Fibroblast of lung (primary cell): ENCODE measurements at regions not wholly inside any gene's neighbourhood (a gene's known extent, or its start where the extent isn't known, plus 50 kb on each side); places are given as distances from the start of the nearest gene placed in this dataset.

Source experiments
- EZH2 ChIP-seq: IDR thresholded peaks from 2 replicates; pipeline ENCODE4 v1.5.1; 2012; ENCODE audit warnings: low read length, control low read depth, mild to moderate bottlenecking; ENCODE audit errors: missing control alignments
- TF ChIP-seq, protein P1 (sequence below), 2 donors: IDR thresholded peaks in 1 of 2; conservative IDR thresholded peaks in 1 of 2; 1 replicate in 1 of 2; 2 replicates in 1 of 2; pipeline ENCODE4 v1.5.1; 2011 to 2012; ENCODE audit warnings: low read length in 2 of 2, control low read depth in 1 of 2, inconsistent platforms in 1 of 2, low read depth in 1 of 2, mild to moderate bottlenecking in 1 of 2

DNA sequence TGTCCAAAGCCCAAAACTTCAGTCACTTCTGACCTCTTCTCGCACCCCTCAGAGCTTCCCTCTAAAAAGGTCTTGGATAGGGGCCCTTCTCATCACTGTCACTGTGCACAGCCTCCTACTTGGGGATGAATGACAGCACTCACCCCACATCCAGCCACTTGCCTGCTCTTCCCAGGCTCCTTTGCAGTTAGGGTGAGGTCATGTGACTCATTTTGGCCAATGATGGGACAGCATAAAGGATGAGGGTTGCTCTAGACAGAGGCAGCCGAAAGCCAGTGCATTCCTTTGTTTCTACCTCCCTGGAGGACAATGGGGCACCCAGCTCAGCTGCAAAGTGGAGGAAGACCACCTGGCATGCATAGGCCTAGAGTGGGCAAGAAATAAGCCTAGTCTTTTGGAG is 1413.3 kb downstream of the TBC1D22A start:
- TF ChIP-seq, protein P1, sequence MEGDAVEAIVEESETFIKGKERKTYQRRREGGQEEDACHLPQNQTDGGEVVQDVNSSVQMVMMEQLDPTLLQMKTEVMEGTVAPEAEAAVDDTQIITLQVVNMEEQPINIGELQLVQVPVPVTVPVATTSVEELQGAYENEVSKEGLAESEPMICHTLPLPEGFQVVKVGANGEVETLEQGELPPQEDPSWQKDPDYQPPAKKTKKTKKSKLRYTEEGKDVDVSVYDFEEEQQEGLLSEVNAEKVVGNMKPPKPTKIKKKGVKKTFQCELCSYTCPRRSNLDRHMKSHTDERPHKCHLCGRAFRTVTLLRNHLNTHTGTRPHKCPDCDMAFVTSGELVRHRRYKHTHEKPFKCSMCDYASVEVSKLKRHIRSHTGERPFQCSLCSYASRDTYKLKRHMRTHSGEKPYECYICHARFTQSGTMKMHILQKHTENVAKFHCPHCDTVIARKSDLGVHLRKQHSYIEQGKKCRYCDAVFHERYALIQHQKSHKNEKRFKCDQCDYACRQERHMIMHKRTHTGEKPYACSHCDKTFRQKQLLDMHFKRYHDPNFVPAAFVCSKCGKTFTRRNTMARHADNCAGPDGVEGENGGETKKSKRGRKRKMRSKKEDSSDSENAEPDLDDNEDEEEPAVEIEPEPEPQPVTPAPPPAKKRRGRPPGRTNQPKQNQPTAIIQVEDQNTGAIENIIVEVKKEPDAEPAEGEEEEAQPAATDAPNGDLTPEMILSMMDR (conservative IDR thresholded peaks at IDR 0.05 in 1 of 2, IDR thresholded peaks at IDR 0.05 in 1 of 2; ENCODE audit: low read depth in 1 of 2, low read length in 2 of 2): no peak
- no peak for TF ChIP-seq EZH2
